Dedifferentiated amniotic fluid mesenchymal stem cell (primary cell): ENCODE measurements at regions not wholly inside any gene's neighbourhood (a gene's known extent, or its start where the extent isn't known, plus 50 kb on each side); places are given as distances from the start of the nearest gene placed in this dataset.

ENCODE experiments used
- DNase-seq: peaks from one replicate; pipeline ENCODE4 v3.0.0-alpha.2; 2016; ENCODE audit errors: extremely low spot score

DNA sequence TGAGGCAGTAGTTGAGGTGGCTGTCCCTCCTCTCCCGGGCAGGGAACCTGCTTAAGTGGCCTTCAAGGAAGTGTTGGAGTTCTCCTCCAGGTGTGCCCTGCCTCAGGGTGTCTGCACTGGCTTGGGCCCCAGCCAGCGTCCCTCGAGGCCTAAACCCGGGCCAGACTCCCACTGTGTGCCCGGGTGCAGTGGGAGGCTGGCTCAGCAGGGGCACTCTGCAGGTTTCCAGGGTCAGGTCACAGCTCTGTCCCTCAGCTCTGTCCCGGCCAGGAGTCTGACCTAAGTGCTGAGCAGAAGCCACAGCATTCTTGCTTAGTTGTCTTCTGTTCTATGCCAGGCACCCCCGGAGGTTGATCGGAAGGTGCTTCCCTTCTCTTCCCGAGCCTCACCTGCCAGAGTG, 69.0 kb upstream of the OTOS start:
- no peak for DNase-seq

DNA sequence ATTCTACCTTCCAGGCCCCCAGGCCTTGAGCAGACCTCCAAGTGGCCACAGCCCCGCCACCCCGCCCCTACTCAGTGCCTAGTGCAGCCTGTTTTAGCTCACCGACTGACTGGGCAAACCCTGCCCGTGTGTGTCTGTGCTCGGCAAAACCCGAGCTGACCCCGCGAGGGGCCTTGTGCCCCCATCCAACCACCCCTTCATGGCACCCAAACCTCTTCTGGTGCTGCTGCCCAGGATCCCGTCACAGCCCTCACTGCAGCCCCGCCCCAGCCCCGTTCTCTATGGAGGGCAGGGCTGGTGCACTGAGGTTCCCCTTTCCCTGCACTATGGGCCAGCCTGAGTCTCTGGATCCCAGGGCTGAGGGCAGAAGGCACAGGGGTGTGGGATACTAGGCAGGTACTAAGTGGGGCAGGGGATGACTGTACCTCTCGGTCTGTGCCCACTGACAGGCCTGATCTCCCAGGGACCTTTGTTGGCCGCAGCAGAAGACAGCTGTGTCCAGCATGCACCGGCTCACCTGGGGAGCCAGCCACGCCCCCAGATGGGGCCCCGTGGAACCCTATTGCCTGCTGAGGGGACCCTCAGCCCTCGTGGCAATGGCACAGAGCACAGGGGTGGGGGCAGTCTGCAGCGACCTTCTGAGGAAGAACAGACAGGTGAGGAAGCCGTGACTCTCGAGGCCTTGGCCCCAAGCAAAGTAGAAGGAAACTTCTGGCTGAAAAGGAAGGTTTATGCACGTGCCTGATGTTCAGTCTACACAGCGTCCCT, 69.9 kb upstream of the OTOS start:
- DNase-seq: no peak

DNA sequence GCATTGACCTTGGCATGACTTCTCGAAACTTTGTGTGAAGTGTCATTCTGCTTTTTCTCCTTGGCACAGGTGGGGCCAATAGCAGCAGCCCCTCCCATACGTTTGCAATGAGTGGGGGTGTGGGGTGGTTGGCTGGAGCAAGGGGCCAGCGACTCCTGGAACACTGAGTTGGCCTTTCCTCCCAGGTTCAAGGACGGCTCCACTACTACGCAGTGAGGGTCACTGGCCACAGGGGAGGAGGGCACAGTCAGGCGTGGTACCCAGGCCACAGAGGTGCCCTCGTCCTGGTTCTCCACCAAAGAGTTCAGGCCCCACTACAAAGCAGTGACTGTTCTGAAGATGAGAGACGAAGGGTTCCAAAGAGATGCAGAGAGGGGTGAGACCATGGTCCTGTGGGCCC, 70.6 kb upstream of the OTOS start:
- no peak for DNase-seq

DNA sequence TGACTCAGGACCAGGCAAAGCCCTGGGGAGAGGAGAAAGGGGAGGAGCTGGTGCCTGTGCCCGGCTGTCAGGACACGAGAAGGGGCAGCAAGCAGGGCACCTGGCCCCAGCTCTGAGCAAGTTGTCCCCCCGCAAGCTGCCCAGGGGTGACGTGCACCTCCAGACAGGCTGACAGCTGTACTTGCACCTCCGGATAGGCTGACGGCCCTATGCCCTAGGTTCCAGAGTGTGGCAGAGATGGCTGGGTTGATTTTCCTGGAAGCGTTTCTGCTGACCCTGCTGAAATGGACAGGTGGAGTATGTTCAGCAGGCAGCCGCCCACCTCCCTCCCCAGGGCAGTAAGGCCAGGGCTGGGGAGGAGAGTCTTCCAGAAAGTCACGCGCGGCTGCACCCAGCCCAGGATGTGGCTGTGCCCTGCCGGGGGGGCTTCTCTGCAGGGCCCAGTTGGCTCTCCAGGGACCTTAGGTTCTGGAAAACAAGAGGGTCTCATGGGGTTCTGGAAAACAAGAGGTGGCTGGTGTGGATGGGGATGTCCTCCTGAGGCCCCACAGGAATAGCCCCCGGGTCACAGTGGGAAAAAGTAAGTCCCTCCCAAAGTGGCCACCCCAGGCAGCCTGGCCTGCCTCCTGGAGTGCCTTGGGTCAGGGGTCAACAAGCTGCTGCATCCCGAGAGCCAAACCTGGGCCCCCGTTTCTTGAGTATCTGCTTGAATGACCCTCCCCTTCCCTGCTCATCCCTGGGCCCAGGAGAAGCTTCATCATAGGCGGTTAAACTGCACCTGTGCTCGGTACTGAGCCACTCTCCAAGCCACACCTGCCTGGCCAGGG, 71.4 kb upstream of the OTOS start:
- no peak for DNase-seq

DNA sequence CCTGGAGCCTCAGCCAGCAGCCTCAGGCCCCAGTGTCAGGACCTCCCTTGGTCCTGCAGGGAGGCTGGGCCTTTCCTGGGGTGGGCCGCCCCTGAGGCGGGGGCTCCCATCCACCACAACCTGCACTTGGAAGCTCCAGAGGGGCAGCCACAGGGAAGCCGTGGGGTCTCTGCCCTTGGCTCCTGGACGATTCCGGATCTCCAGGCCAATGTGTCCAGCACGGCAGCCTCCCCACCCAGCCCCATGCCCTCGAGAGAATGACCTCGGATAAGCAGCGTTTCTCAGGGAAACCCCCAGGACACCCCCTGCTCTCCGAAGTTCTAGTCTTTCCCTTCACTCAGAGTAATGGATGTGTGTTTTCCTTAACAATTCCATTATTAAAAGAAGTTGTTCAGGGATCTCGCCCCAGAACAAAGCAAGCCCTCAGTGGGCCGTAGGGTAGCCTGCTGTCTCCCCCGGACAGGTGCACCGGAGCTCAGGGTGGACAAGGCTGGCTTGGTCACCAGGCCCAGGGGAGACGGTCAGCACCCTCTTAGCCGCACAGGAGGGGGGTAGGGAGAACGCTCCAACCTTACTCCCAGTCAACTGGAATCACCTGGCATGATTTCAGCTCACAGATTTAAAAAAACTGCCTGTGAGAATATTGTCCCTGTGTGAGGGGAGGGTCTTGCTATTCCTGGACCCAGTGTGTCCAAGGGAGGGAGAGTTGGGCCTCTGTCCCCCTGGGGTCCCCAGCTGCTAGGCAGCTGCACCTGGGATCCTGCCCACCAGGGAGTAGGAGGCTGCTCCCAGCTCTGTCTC, 72.2 kb upstream of the OTOS start:
- no peak for DNase-seq

DNA sequence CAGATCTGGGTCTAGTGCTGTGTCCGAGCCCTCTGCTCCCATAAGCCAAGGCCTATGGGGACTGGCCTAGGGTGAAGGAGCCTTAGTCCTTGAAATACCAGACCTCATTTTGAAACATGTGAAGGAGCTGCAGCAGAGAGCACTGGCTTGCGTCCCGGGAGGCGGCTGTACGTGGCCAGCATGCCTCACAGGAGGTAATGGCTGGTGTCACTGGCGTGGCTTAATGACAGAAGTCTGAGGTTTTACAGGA, 72.7 kb upstream of the OTOS start:
- no peak for DNase-seq

DNA sequence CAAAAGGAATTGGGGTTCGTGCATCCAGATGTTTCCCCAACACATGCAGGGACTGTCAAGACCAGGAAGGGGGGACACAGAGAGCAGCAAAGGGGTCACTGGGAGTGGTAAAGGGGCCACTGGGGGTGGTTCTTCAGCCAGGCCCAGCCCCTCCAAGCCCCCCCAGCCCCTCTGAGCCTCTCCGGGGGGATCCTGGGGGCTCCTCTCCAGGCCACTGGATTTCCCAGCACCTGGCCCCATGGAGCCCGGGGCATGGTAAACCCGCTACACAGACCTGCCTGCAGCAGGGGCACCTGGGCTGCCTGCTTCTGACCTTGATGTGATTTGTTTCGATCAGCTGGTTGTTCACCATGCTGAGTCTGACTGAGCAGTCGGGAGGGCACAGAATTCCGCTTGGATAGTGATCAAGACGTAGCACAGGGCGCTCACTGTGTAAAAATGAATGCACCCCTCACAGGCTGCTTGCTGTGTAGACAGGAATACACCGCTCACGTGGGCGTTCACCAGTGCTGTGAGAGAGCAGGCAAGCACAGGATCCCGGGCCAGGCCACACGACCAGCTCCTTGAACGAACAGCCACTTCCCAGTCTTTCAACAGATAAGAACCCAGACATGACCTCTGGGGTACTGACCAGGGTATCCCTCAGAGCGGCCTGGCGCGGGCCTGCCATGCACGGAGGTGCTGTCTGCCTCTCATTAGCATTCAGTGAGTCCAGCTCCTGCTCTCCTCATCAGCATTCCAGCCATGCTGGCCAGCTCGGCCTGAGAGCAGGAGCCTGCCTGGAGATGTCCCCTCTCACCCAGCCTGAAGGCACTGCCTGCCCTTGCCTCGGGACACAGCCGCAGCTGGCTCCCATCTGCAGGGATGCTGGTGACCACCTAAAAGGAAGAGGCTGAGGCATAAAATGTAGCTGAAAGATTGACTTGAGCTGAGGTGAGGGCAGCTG, 73.3 kb upstream of the OTOS start:
- no peak for DNase-seq

DNA sequence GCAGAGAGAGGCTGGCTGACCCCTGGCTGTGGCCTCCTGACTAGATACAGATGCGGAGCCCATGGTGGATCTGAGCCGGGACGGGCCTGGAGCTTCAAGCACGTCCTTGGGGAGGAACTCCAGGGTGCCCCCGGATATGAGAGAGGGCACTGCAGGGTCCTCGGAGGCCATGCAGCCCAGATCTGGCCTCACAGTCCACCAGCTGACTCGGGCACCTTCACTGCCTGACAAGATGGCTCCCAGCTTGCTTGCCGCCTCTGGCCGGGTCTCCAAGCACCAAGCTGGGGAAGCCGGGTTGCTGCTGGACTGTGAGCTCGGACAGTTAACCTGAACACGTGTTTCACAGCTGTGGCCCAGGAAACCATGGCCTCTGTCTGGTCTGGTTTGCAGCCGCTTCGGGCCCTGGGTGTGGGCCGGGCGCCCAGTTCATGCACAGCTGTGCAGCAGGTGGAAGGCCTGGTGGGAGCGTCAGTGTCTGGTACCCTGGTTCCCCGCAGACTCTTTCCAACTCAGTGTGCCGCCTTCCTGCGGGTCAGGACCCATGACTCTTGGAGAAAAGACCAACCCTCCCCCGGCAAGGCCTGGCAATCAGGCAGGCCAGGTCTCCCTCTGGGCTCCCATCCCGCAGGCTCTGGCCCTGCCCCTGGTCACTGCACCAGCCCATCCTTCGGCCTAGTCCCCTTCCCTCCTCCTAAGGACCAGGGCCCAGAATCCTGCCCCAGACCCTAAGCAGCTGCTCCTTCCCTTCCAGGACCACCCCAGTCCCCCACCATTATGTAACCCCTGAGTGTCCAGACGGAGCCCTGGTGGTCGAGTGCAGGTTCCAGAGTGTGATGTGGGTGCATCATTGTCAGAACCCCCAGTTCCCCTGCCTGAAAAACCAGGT, 74.6 kb upstream of the OTOS start:
- DNase-seq: no peak

DNA sequence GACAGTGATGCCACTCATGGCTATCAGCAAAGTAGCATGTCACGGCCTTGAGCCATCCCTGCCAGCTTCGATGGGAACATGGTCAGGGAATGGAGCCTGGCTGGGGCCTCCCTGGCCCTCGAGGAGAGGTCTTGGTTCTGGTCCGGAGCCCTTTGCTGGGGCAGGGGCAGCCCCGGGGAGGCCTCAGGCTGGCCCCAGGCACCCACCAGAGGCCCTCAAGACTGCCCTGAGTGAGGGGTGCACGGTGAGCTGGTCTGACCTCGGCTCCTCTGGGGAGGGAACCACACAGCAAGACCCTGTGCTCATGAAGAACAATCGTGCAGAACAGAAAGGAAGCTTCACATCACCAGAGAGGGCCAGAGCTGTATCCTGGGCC, 75.2 kb upstream of the OTOS start:
- no peak for DNase-seq

DNA sequence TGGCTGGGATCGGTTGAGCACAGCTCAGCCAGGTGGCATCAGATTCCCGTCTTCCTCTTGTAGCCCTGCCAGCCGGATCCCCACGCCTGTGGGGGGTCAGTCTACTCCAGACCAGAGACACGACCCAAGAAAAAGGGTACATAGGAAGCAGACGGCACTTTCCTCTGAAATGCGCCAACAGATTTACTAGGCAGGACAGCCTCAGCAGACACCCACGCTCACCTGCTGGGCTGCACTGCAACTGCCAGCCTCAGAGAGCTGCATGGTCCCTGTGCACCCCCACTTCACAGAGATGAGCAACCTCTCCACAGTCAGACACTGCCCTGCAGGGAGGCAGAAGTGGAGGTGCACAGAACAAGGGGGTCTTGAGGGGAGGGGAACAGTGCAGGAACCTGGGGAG, 75.7 kb upstream of the OTOS start:
- no peak for DNase-seq

DNA sequence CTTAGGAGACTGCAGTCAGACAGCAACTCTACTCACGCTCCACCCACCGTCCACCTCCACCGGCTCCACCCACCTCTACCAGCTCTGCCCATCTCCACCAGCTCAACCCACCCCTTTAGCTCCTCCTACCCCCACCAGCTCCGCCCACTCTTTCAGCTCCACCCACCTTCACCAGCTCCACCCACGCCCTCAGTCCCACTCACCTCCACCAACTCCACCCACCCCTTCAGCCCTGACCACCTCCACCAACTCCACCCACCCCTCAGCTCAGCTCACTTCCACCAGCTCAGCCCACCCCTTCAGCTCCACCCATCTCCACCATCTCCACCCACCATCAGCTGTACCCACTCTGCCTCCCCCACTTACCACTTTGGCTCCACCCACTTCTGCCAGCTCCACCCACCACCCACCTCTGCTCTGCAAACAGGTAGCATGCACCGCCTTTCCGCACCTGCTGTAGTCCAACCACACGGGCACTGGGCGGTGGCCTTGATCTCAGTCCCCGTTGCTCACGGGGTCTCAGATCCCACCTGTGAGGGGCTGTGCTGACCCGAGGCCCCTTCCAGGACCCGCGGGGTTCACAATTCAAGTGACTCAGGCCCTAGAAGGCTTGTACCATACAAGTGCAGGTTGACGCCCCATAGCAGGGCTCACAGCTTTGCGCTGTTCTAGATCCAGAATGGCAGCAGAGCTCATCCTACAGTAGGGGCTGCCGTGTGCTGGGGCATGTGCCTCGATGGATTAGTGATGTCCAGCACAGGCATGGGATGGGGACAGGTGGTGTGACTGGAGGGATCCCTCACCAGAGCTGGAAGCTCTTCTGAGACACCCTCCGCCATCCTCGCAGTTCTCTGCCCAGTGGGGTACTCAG, 77.2 kb upstream of the OTOS start:
- no peak for DNase-seq

DNA sequence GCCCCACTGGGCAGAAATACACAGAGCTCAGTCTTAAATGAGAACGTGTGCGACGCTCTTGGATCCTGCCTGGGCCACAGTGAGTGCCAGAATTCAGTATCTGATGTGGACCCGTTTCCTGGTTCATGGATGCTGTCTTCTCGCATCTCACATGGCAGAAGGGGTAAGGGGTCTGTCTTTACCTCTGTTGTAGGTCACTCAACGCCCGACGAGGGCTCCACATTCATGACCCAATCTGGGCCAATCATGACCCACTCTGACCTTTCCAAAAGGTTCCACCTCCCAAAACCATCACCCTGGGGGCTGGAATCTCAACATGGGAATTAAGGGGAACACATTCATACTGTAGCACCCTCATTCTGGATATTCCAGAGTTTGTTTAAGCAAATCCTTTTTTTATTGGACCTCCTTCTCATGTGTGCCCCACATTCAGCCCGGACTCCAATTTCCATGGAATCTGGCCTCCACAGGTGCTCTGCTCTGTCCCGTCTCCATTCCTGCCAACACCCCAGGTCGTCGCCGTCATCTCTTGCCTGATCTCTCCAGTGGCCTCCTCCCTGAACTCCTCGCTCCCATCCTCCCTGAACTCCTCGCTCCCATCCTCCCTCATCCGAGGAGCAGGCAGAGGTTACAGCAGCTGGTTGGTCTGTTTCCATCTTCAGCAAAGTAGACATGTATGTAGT, 78.9 kb upstream of the OTOS start:
- DNase-seq: no peak

DNA sequence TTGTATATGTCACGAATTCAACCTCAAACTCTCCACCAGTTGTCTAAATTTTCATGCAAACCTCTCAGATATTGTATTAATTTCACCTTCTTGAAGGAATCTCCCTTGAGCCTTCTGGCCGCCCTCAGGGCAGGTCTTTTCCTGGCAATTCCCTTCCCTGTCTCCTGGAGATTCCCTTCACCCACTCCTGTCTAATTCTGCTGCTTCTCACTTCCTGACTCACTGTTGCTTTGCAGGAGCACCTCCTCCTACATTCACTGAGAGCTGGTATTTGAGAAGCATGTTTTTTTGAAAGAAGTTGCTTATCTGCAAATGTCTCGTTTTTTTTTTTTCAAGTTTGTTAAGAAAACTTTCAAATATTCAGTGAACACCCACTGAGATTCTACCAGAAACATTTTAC, 79.9 kb upstream of the OTOS start:
- peak; percentile 47 for DNase-seq

DNA sequence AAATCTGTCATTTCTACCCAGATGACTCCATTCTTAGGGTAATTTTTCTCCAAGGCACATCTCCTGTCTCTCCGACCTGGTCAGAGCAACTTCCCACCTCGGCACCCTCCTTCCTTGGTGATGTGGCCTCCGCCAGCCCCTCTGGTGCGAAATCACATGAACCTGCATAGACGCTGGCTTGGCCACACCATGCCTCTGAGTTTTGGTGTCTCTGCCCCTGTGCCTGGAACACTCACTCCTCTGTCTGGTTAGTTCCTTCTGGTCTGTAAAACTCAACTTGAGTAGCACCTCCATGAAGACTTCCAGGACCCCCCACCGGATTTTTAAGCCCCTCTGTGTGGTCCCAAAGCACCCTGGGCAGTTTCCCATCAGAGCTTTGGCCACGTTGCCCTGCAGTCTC, 83.2 kb upstream of the OTOS start:
- DNase-seq: no peak

DNA sequence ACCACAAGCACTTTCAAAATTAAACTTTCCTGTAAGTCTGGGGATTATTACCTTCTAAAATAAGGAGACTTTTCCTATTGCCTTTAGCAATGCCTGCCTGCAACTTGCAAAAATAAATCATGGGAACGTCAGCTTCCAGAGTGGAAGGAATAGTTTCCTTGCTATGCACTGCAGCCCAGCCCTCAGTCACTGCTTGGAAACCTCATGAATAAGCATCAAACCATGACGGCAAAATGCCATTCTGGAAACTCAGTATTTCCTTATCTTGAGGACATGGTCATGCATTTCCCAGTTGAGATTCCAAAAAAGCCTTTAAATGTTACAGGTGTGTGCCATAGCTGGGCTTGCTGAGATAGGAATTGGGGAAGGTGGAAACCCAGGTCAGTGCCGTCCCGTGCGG, 84.2 kb upstream of the OTOS start:
- peak; percentile 65 for DNase-seq

DNA sequence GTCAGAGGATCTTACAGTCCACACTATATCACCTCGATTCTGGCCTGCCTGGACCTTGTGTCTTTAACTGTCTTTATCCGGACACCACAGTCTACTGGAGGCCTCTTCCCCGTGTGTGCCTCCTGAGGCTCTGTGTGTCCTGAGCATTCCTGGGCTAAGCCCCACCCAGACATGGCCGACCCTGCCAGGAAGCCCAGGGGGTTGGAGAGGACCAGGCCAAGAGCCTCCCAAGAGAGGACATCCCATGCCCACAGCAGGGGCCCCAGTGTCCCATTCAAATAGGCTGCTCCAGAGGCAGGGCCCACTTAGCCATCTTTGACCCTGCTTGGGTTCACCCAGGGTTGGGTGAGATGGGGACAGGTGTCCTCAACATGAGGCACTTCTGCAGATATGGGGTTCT, 84.7 kb upstream of the OTOS start:
- DNase-seq: no peak

DNA sequence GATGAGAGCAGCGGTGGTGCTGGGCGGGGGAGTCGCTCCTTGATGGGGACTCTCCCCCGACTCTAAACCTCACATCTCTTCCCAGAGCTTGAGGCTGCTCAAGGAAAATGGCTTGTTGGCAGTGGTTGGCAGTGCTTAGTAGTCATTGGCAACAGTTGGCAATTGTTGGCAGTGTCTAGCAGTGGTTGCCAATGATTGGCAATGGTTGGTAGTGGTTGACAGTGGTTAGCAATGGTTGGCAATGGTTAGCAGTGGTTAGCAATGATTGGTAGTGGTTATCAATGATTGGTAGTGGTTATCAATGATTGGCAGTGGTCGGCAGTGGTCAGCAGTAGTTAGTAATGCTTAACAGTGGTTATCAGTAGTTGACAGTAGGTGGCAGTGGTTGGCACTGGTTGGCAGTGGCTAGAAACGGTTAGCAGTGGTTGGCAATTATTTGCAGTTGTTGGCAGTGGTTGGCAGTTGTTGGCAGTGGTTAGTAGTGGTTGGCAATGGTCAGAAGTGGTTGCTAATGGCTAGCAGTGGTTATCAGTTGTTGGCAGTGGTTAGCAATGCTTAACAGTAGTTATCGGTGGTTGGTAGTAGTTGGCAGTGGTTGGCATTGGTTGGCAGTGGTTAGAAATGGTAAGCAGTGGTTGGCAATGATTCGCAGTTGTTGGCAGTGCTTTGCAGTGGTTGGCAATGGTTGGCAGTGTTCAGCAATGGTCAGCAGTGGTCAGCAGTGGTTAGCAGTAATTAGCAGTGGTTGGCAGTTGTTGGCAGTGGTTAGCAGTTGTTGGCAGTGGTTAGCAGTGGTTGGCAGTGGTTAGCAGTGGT, 85.4 kb upstream of the OTOS start:
- DNase-seq: no peak
